Calu3 (cell line): ENCODE measurements at regions not wholly inside any gene's neighbourhood (a gene's known extent, or its start where the extent isn't known, plus 50 kb on each side); places are given as distances from the start of the nearest gene placed in this dataset.

Experiments used
- BruUV-seq: library from RNA; stranded (reverse); fragments of 400-500 nt; replicated peaks from 2 replicates; lab custom pipeline; 2021; lab: Mats Ljungman, UMichigan
- CTCF ChIA-PET: fragments of 300-600 bp; sonication (Branson Sonifier 250); formaldehyde crosslinking; loops from one replicate; lab custom pipeline; 2022; ENCODE audit warnings: antibody characterized with exemption; lab: Charles Lee
- DNase-seq: peaks from one replicate; pipeline ENCODE4 v3.0.0; 2022
- H3K27ac Mint-ChIP-seq: one replicate; pipeline ENCODE4 v1.8.0; 2022; ENCODE audit warnings: mixed read lengths; ENCODE audit not compliant: unreplicated experiment
- H3K27me3 Mint-ChIP-seq: one replicate; pipeline ENCODE4 v1.8.0; 2022; ENCODE audit warnings: mixed read lengths; ENCODE audit not compliant: unreplicated experiment
- H3K36me3 Mint-ChIP-seq: one replicate; pipeline ENCODE4 v1.8.0; 2022; ENCODE audit warnings: mild to moderate bottlenecking, moderate library complexity, mixed read lengths; ENCODE audit not compliant: insufficient read depth, unreplicated experiment
- H3K4me1 Mint-ChIP-seq: one replicate; pipeline ENCODE4 v1.8.0; 2022; ENCODE audit warnings: mild to moderate bottlenecking, low read depth, mixed read lengths; ENCODE audit not compliant: unreplicated experiment
- H3K4me3 Mint-ChIP-seq: one replicate; pipeline ENCODE4 v1.8.0; 2022; ENCODE audit warnings: mild to moderate bottlenecking, low read depth, moderate library complexity, mixed read lengths; ENCODE audit not compliant: unreplicated experiment
- H3K9me3 Mint-ChIP-seq: one replicate; pipeline ENCODE4 v1.8.0; 2022; ENCODE audit warnings: low read depth, mixed read lengths; ENCODE audit not compliant: unreplicated experiment
- CTCF ChIP-seq: fragments of 200-600 bp; IDR thresholded peaks from one replicate; pipeline ENCODE4 v1.8.0; 2022; ENCODE audit warnings: antibody characterized with exemption; ENCODE audit not compliant: unreplicated experiment
- intact Hi-C: fragments of 100-400 bp; cut with micrococcal nuclease; formaldehyde crosslinking; loops from one replicate; pipeline ENCODE4 v1.10.0; 2022; ENCODE audit not compliant: unreplicated experiment

GRCh38 chr12:124077701-124078100, 104.7 kb downstream of the ZNF664 start:
- peaks cover 31% of the 10 kb centered on the region for H3K27me3 Mint-ChIP-seq
- no peaks in the 10 kb centered on the region for H3K36me3 Mint-ChIP-seq
- no TSS peak for BruUV-seq
- DNase-seq, result no peak
- no peaks in the 10 kb centered on the region for H3K9me3 Mint-ChIP-seq
- no peak for TF ChIP-seq CTCF
- CTCF ChIA-PET, result interaction anchor here (0.6 kb wide), 1 partner anchor 930 kb away, joined by 4 read pairs; no protein-coding TSS in a partner anchor
- H3K27ac Mint-ChIP-seq, result no peak overlapping the region
- intact Hi-C loops, result no loop called here
- H3K4me1 Mint-ChIP-seq, result no peaks in the 10 kb centered on the region
- no peak overlapping the region for H3K4me3 Mint-ChIP-seq

- no peaks in the 10 kb centered on the region for H3K9me3 Mint-ChIP-seq
- CTCF ChIA-PET, result no interaction called here
- no peaks in the 10 kb centered on the region for H3K36me3 Mint-ChIP-seq
- no TSS peak for BruUV-seq
- DNase-seq, result no peak
- TF ChIP-seq CTCF, result no peak
- intact Hi-C loops, result no loop called here
- H3K27me3 Mint-ChIP-seq, result peaks cover 20% of the 10 kb centered on the region
- no peak overlapping the region for H3K4me3 Mint-ChIP-seq
- no peak overlapping the region for H3K27ac Mint-ChIP-seq
- no peaks in the 10 kb centered on the region for H3K4me1 Mint-ChIP-seq
Measured at GRCh38 chr12:124078800-124079199, 105.8 kb downstream of the ZNF664 start.

GRCh38 chr12:124080649-124081048, 107.6 kb downstream of the ZNF664 start:
- H3K9me3 Mint-ChIP-seq, result no peaks in the 10 kb centered on the region
- intact Hi-C loops, result no loop called here
- H3K36me3 Mint-ChIP-seq, result no peaks in the 10 kb centered on the region
- no peak overlapping the region for H3K27ac Mint-ChIP-seq
- H3K4me1 Mint-ChIP-seq, result no peaks in the 10 kb centered on the region
- H3K4me3 Mint-ChIP-seq, result no peak overlapping the region
- peaks cover 1% of the 10 kb centered on the region for H3K27me3 Mint-ChIP-seq
- no peak for DNase-seq
- BruUV-seq, result no TSS peak
- TF ChIP-seq CTCF, result no peak
- CTCF ChIA-PET, result no interaction called here

GRCh38 chr12:124082012-124082411, 109.0 kb downstream of the ZNF664 start:
- no peaks in the 10 kb centered on the region for H3K9me3 Mint-ChIP-seq

More at GRCh38 chr12:124082012-124082411, 109.0 kb downstream of the ZNF664 start:
- no peak for DNase-seq
- CTCF ChIA-PET, result interaction anchor here (0.6 kb wide), 1 partner anchor 76 kb away, joined by 4 read pairs; no protein-coding TSS in a partner anchor
- Mint-ChIP-seq H3K36me3 (no peaks in the 10 kb centered on the region), H3K4me1 (no peaks in the 10 kb centered on the region), H3K27ac (no peak overlapping the region), H3K4me3 (no peak overlapping the region), H3K27me3 (no peaks in the 10 kb centered on the region)
- BruUV-seq, result no TSS peak
- intact Hi-C loops, result no loop called here
- no peak for TF ChIP-seq CTCF
